ENCODE measurements at regions not wholly inside any gene's neighbourhood (a gene's known extent, or its start where the extent isn't known, plus 50 kb on each side); places are given as distances from the start of the nearest gene placed in this dataset.
"Not testable (repeated sequence)": the region's sequence is repeated elsewhere in the genome, so short reads cannot be mapped to it uniquely, and the experiment has no call there.

DNA sequence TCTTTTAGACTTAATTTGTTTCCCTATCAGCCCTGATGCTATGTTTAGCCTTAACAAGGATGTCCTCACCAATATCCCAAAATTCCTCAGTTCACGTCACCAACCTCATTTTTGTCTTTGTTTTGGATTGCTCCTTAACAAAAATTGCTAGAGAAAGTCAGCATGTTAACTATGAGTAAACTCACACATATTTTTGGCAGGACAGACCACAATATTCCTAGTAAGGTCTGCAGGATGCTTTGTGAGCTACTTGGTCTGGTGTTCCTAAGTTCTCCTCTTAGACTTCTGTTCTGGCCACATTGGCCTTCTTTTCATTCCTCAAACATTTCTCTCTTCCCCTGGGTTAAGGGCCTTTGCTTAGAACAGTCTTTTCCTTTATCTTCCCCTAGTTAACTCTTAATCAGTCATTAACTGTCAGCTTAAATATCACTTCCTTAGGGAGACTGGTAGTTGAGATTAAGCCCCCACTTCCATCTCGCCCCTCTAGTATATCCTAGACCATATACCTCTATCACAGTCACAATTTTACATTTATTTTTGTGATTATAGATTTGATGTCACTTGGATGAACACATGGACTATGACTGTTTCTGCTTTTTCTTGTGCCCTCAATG lies 116.2 kb downstream of the ADCYAP1 start:
- TF ChIP-seq, protein P1, sequence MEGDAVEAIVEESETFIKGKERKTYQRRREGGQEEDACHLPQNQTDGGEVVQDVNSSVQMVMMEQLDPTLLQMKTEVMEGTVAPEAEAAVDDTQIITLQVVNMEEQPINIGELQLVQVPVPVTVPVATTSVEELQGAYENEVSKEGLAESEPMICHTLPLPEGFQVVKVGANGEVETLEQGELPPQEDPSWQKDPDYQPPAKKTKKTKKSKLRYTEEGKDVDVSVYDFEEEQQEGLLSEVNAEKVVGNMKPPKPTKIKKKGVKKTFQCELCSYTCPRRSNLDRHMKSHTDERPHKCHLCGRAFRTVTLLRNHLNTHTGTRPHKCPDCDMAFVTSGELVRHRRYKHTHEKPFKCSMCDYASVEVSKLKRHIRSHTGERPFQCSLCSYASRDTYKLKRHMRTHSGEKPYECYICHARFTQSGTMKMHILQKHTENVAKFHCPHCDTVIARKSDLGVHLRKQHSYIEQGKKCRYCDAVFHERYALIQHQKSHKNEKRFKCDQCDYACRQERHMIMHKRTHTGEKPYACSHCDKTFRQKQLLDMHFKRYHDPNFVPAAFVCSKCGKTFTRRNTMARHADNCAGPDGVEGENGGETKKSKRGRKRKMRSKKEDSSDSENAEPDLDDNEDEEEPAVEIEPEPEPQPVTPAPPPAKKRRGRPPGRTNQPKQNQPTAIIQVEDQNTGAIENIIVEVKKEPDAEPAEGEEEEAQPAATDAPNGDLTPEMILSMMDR (IDR thresholded peaks at IDR 0.05; ENCODE audit: extremely low read depth, insufficient read depth, missing control alignments): no peak
- no peak for DNase-seq (ENCODE audit: low spot score)
- in situ Hi-C loops (cut with MboI; ENCODE audit: low pct_unique_long_range_greater_than_20kb, low sequenced_read_pairs, unreplicated experiment): no loop called here

DNA sequence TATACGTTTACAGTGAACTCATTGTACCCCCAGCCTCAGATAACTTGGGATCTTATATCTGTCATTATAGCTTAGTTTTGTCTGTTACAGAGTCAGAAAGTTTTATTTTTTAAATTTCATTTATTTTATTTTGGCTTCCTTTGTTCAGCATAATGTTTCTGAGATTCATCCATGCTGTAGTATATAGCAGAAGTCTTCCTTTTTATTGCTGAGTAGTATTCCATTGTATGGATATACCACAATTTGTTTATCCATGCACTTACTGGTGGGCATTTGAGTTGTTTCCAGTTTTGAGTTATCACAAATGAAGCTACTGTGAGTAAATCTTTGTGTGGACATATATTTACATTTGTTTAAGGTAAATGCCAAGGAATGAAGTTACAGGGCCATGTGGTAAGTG lies 122.3 kb downstream of the ADCYAP1 start:
- no peak for DNase-seq (ENCODE audit: low spot score)
- in situ Hi-C loops (cut with MboI; ENCODE audit: low pct_unique_long_range_greater_than_20kb, low sequenced_read_pairs, unreplicated experiment): no loop called here
- TF ChIP-seq, protein P1 (IDR thresholded peaks at IDR 0.05; ENCODE audit: extremely low read depth, insufficient read depth, missing control alignments): no peak

DNA sequence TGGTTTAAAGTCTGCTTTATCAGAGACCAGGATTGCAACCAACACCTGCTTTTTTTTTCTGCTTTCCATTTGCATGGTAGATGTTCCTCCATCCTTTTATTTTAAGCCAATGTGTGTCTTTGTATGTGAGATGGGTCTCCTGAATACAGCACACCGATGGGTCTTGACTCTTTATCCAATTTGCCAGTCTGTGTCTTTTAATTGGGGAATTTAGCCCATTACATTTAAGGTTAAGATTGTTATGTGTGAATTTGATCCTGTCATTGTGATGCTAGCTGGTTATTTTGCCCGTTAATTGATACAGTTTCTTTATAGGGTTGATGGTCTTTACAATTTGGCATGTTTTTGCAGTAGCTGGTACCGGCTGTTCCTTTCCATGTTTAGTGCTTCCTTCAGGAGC lies 128.4 kb downstream of the ADCYAP1 start:
- in situ Hi-C loops (cut with MboI; ENCODE audit: low pct_unique_long_range_greater_than_20kb, low sequenced_read_pairs, unreplicated experiment); DNase-seq (ENCODE audit: low spot score): not testable (repeated sequence)

DNA sequence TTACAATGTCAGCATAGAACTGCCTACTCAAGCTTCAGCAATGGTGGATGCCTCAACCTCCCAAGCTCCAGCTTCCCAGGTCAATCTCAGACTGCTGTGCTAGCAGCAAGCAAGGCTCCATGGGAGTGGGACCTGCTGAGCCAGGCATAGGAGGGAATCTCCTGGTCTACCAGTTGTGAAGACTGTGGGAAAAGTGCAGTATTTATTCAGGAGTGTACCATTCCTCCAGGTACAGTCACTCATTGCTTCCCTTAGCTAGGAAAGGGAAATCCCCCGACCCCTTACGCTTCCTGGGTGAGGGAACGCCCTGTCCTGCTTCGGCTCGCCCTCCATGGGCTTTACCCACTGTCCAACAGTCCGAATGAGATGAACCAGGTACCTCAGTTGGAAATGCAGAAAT lies 130.3 kb downstream of the ADCYAP1 start:
- TF ChIP-seq, protein P1 (IDR thresholded peaks at IDR 0.05; ENCODE audit: extremely low read depth, insufficient read depth, missing control alignments): no peak
- DNase-seq (ENCODE audit: low spot score): no peak
- in situ Hi-C loops (cut with MboI; ENCODE audit: low pct_unique_long_range_greater_than_20kb, low sequenced_read_pairs, unreplicated experiment): no loop called here

DNA sequence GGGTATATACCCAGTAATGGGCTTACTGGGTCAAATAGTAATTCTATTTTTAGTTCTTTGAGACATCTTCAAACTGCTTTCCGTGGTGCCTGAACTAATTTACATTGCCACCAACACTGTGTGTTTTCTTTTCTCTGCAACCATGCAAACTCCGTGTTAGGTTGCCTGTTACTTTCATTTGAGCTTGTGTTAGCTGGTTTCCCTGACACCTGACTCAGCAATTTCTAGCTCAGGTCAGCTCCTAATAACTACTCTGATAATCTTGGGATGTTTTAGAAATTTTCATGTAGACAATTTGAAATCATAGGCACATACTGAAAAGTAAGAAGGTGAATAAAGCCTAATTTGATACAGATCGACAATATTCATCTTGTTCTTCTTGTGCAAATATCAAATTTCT lies 132.3 kb downstream of the ADCYAP1 start:
- in situ Hi-C loops (cut with MboI; ENCODE audit: low pct_unique_long_range_greater_than_20kb, low sequenced_read_pairs, unreplicated experiment): no loop called here
- no peak for DNase-seq (ENCODE audit: low spot score)

DNA sequence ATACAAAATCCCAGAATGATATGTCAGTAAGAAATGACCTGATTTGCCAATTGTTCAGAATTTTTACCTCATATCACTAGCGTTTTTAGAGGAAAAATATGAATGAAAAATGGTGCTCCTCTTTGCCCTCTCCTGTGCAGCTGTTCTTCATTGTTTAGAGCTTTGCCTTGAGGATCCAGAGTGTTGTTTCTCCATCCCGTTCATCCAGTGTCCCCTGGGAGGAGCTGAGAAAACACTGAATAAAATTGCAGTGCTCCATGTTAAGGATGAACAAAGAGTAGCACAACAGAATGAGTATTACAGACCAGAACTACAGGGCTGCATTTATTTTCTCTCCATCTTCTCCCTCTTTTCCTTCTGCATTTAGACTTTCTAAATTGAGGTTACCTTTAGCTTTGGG lies 133.1 kb downstream of the ADCYAP1 start:
- no peak for DNase-seq (ENCODE audit: low spot score)
- in situ Hi-C loops (cut with MboI; ENCODE audit: low pct_unique_long_range_greater_than_20kb, low sequenced_read_pairs, unreplicated experiment): no loop called here
- TF ChIP-seq, protein P1 (IDR thresholded peaks at IDR 0.05; ENCODE audit: extremely low read depth, insufficient read depth, missing control alignments): no peak

More for the DNA sequence above, 132.3 kb downstream of the ADCYAP1 start:
- TF ChIP-seq, protein P1 (IDR thresholded peaks at IDR 0.05; ENCODE audit: extremely low read depth, insufficient read depth, missing control alignments): no peak

DNA sequence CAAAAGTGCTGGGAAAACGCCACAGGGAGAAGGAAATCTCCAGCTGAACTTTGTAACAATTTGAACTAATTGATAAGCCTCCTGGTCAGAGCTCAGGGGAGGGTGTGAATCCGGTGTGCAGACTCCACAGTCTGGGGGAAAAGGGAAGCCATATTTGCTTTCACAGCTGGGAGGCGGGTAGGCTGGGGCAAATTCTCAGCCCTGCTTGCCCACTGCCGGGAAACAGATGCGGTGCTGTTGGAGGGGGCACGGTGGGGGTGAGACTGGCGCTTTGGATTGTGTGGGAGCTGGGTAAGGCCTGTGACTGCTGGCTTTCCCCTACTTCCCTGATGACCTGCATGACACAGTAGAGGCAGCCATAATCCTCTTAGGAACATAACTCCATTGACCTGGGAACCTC lies 134.8 kb downstream of the ADCYAP1 start:
- no peak for DNase-seq (ENCODE audit: low spot score)
- in situ Hi-C loops (cut with MboI; ENCODE audit: low pct_unique_long_range_greater_than_20kb, low sequenced_read_pairs, unreplicated experiment): no loop called here
- TF ChIP-seq, protein P1 (IDR thresholded peaks at IDR 0.05; ENCODE audit: extremely low read depth, insufficient read depth, missing control alignments): no peak

DNA sequence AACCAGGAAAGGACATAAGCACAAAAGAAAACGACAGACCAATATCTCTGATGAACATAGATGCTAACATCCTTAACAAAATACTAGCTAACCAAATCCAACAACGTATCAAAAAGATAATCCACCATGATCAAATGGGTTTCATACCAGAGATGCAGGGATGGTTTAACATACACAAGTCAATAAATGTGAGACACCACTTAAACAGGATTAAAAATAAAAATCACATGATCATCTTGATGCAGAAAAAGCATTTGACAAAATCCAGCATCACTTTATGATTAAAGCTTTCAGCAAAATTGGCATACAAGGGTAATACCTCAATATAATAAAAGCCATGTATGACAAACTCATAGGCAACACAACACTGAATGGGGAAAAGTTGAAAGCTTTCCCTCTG lies 138.4 kb downstream of the ADCYAP1 start:
- in situ Hi-C loops (cut with MboI; ENCODE audit: low pct_unique_long_range_greater_than_20kb, low sequenced_read_pairs, unreplicated experiment); DNase-seq (ENCODE audit: low spot score): not testable (repeated sequence)

Measured in GM13977 (cell line).